Mucosa of gallbladder (tissue), 1 donor: ENCODE measurements at regions not wholly inside any gene's neighbourhood (a gene's known extent, or its start where the extent isn't known, plus 50 kb on each side); places are given as distances from the start of the nearest gene placed in this dataset.

Experiments used
- DNase-seq: peaks from one replicate; pipeline ENCODE4 v3.0.0-alpha.2; 2020; ENCODE audit warnings: low spot score
- donor health status: DM: no; HTN: no; CAD: no.

DNA sequence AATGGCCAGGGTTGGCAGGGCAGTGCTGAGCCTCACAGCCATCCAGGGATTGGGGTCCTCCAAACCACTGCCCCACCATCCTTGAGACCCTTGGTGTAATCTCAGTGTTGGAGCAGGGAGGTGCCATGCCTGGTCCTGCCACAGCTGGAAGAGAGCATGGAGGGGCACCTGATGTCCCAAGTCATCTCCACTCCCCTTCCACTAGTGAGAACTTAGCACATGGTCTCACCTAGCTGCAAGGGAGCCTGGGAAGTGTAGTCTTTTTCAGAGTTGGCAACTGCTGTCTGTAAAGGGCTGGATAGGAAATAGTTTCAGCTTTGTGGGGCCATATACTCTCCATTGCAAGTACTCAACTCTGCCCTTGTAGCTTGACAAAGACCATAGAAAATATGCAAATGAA, 238.7 kb downstream of the RPS24 start:
- DNase-seq: no peak

DNA sequence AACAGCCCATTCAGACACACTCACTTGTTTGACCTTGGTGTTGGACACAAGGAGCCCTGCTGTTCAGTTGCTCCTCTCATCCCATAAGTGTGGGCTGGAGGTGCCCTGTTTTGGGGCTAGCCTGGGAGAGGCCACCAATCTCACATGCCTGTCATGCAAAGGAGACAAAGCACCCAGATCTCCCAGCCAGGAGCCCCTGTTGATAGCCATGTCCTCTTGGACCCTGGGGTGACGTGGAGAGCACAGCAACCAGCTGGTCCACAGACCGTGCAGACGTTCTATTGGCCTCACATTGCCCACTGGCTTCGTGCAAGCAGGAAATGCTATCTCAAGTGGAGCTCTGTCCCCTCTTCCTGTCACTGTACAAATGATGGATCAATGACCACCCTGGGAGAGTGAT, 240.8 kb downstream of the RPS24 start:
- DNase-seq: no peak

DNA sequence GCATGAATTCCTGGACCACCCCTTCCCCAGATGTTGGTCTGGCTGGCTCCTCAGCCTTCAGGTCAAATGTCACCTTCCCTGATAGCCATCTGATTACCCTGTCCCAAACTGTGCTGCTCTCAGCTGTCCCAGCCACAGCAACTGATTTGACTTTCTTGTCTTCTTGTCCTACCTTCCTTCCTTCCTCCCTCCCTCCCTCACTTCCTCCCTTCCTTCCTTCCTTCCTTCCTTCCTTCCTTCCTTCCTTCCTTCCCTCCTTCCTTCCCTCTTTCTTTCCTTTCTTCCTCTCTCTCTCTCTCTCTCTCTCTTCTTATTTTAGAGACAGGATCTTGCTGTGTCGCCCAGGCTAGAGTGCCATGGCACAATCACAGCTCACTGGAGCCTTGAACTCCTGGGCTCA, 242.5 kb downstream of the RPS24 start:
- DNase-seq: no peak

DNA sequence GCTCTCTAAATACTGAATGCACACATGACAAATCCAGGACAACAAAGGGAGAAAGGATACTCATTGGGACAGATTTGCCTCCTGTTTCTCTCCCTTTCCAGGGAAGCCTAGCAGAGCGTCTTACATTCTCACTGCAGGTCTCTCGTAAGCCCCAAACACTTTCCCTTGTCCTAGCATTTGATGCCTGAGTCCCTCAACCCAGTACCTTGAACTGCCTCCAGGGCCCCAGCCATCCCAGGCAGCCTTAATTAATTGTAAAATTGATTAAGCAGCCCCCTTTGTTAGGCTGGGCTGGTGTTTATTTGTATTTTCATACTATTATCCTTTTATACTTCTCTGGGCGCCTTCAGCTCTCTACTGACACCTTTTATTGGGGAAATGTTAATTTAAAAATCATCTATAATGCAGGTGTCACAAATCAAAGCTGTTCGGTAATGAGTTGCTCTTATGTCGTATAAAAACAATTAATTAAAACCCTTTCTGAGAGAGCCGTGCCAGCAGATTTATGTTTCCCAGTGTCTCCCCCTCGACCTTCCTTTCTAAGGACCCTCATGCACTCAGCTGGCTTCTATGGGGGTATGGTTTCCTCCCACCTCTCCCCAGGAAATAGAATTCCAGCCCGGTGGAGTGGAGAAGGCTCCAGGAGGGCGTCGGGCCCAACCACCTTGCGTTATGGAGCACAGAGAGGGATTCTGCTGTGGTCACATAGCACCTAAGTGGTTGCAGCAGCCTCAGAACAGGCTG, 243.8 kb downstream of the RPS24 start:
- DNase-seq: no peak

DNA sequence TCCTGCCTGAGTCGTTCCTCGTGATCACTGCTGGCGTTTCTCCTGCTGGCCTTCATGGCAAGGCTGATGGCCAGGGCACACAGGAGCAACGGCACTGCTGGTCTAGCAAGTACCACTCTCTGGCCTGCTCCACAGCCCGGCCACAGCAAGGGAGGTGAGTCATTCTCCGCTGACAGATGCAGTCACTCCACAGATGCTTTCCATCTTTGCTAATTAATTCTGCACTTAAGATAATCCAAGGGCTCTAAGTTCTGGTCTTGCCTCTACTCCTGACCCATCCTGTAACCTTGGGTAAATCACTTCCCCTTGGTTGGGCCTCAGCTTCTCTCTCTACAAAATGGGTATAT, 244.4 kb downstream of the RPS24 start:
- no peak for DNase-seq

DNA sequence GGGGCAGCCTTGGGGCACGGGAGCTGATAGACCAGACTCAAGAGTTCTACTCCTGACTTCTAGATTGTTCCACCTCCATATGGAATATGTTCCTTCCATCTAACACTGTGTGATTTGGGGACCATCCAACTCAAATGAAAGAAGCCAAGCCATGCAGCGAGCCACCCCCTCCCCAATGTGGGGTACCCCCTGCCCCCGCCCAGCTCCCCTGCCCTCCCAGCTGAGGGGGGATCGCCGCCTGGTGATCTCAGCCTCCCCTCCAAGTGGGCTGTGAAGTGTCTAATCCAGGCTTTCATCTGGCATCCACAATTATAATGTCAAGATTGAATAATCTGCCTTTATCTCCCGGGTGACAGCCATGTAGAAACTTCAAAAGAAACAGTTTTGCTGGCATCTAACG, 246.1 kb downstream of the RPS24 start:
- DNase-seq: no peak

DNA sequence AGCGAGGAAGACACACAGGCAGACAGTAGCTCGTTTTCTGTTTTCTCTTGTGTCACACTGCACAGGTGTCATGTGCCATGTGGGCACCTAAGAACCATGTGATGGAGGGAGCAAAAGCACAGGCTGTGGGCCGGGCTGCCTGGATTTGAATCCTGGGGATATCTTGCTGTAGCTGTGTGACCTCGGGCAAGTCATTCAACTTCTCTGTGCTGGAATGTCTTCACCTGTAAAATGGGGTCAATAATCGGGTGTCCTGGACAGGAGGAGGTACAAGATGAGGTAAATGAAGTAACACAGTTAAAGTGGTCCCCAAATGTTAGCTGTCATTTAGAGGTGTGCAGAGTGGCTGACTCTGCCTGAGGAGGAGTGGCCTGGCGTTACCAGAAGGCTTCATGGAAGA, 246.9 kb downstream of the RPS24 start:
- DNase-seq: no peak

DNA sequence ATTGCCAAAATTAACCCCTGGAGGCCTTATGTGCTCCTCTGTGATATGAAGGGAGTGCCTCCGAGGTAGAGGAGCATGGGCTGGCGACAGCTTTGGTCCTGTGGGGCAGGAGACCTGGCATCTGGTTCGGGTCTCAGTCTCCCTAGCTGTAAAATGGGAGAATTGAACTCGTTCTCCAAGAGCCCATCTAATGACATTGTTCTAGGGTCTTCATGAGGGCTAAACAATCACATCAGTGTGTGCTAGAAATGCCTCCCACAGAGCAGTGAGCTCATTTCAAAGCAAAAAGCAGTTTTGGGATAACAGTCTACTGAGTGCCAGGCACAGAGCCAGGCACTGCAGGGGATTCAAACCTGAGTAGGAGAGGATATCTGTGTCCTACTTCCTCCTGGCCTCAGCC, 248.0 kb downstream of the RPS24 start:
- DNase-seq: no peak

DNA sequence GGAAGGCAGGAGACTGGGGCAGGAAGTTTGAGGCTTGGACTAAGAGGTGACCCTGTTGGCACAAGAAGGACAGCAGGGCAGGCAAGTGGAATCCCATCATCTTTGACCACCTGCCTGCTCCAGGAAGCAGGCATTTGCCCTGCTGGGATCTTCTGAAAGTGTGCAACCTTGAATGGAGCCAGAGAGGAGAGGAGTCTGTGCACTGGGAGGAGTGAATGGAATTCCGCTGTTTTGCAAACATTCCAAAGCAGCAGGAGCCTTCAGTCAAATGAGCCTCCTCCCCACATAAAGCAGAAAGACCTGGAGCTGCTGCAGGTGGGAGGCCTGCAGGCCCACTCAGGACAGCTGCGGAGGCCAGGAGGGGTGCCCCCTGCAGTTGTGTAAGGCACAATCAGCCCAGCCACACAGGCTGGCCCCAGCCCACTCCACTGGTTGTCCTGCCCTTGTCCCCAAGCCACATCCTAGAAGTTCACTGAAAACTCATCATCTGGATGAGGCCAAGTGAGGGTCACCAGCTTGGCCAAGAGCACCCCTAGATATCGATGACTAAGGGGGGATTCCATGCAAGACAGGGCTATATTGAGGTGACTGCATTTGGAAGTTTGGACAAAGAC, 249.5 kb downstream of the RPS24 start:
- no peak for DNase-seq

DNA sequence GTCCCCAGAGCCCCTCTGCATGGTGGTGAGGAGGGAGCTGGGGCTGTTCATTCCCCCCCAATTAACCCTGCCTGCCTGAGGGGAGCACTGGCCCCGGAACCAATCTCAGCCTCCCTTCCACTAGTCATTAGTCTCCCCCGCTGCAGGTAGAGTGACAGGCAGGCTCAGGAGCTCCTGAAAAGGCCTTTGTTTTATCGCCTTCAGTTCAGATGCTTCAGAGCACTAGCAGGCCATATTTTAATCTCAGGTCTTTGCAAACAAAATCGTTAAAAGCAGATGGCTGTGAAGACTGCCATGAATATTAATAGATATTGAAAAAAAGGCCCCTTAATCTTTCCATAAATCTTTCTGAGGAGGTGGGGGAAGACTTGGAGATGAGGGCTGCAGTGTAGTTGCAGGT, 250.7 kb downstream of the RPS24 start:
- DNase-seq: no peak

DNA sequence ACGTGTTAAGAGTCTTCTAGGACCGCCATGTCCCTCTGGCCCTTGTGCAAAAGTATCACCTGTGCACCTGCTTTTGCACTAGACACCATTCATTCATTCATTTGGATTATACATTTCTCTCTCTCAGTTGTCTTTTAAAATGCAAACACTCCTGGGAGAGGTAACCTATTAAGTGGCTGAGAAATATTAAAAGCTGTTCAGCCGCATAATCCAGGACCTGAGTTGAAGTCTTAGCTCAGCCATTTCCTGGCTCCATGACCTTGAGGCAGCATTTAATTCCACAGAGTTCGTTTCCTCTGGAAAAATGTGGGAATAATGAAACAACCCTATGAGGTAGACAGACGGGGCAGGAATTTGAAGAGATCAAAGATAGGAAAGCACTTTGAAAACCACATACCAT, 251.6 kb downstream of the RPS24 start:
- DNase-seq: no peak

DNA sequence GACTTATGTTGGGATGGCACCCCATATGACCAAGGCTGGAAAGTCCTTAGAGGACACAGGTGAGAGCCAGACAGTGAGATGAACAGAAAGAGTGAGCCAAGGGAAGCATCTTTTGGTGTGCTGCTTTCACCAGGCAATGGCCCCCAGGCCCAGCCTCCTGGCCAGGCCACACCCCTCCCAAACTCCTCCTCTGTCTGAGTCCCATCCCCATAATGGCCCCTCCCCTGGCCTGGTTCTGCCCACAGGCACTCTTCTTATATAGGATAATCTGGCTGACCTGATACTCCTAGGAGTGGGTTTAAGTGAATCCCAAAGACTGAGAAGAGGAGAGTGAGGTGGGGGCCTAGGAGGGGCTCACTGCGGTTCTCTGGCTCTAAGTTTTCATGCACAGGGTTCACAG, 252.5 kb downstream of the RPS24 start:
- no peak for DNase-seq

DNA sequence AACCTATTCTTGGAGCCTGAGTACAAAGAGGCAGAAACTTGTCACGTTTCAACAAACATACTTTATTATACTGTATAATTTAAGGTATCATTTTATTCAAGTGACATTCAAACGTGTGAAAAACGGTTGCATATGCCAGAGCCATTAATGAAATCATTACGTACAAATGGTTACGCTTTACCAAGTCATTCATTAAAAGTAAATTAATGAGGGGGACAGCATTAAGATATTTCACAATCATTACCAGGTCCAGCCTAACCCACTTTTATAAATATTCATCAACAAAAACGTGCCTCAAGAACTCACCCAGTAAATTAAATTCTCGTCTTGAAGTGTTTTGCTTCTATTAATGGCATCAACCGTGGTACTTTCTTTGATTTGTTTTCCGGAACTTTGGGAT, 253.0 kb downstream of the RPS24 start:
- no peak for DNase-seq

DNA sequence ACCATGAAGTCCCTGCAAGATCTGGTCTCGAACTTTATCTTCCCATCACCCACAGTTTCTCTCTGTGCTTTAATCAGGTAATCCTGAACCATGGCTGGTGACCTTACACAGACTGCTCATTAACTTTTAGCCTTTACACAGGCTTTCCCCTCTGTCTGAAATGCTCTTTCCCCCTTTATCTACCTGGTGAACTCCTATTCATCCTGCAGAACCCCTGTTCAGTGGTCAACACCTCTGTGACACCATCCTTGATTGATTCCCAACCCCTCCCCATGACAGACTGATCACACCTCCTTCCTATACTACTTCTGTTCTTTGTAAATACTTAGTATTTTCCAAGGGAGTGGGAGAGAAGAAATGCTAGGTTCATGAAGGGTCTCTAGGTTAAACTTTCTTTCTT, 254.0 kb downstream of the RPS24 start:
- no peak for DNase-seq

DNA sequence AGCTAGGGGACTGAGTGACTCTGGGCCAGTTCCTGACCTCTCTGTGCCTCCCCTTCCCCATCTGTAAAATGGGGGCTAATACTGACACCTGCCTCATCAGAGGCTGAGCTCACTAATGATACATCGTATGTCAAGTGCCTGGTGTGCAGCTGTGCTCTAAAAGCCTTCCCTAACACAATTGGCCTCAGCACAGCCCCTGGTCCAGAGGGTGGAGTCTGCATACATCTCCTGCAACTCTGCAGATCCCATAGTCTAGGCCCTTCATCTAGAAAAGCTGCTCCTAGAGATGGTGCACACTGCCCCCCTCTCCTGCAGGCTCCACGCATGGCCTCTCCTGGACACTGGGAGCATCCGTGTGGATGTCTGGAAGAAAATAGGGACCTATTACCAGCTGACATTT, 255.0 kb downstream of the RPS24 start:
- DNase-seq: no peak

DNA sequence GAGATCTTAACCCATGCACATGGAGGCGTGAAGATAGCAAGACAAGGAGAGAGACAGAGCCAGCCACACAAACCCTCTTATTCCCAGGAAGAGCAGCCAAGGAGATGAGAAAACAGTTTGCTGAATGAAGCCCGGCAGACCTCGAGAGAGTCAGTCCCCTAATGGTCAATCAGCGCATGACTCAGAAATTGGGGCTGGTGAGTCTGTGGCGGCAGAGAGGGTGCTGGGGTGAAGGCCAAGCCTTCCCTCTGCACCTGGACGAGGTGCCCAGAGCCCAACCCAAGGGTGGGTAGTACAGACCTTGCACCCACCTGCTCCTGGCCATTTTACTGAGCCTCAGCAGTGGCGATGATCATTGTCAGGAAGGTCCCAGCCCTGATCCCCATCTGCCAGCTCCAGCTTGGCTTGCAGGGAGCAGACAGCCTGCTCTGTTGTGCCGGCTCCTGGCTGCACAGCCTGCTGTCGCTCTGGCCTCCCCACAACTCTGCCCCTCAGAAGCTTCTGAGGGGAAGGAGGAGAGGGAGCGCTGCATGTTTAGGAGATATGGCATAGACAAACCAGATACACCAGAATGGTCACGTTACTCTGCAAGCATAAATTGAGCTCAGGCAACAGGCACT, 256.6 kb downstream of the RPS24 start:
- DNase-seq: no peak

DNA sequence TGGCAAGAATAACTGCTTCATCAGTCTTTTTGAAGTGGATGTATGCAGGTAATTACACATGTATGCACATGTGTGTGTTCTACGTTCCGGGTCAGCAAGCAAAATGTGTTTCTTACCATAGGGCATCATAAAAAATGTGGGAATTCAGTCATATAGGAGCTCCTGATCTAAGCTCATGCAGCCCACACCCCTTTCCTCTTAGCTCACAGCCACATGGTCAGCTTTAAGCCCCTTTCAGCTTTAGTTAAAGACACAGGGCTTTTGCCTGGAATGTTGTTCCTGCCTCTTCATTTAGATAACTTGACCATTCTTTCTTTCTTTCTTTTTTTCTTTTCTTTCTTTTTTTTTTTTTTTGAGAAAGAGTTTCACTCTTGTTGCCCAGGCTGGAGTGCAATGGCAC, 258.1 kb downstream of the RPS24 start:
- DNase-seq: no peak

DNA sequence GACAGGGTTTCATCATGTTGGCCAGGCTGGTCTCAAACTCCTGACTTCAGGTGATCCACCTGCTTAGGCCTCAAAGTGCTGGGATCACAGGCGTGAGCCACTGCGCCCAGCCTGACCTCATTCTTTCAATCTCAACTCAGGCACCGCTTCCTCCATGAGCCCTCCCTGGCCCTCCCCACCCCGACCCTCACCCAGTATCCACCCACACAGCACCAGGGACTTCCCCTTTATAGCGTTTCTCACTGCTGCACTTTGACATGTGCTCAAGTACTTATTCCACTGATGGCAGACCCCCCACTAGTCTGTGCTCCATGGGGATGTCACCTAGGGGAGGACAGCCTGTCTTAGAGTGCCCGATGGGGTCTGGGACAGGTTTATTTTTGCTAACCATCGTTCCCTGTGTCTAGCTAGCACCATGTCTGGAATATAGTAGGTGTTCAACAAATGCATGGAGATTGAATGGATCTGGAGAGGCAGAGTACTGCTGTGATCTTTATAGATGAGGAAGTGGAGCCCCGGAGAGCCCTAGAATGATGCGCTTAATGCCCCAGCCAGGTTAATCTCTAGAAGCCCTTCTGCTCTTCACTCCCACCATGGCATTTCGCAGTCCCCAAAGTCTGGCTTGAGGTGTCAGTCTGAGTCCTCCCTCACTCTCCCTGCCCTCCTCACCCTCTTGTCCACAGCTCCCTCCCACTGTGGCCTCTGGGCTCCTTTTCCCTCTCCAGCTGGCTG, 258.8 kb downstream of the RPS24 start:
- DNase-seq: no peak

DNA sequence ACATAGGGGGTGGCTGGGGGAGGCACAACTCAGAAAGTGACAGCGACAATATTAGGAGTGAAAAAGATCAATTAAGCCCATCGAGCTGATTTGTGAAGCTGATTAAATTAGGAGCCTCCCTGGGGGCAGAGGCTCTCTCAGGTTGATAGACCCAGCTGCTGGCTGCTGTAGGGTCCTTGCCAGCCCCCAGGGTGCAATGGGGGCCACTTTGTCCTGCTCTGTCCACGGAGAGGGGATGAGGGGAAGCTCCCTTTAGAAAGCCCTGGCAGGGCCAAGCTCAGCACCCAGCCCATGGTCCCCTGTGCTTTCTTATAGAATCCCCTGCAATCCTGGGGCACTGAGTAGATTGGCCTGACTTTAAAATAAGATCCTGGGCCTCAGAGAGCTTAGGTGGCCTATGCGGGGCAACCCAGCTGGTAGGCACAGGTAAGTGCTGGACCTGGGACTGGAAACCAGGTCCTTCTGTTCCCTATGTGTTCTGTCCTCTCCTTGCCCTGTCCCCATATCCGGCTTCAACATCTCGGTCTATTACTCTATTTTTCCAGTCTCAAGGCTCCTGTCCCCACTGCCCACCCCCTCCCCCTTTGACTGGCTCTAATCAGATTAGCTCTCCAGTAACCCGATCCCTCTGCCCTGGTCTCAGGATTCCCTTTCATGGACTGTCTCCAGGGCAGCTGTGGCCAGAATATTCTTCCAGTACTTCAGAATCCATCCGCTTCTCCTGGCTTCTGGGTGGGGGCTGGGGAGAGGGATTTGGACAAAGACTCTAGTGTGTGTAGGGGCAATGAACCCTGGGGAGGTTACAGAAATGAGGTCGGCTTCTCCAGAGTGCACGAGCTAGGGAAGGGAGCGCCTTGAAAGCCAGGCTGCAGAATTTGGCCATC, 259.6 kb downstream of the RPS24 start:
- DNase-seq: no peak

DNA sequence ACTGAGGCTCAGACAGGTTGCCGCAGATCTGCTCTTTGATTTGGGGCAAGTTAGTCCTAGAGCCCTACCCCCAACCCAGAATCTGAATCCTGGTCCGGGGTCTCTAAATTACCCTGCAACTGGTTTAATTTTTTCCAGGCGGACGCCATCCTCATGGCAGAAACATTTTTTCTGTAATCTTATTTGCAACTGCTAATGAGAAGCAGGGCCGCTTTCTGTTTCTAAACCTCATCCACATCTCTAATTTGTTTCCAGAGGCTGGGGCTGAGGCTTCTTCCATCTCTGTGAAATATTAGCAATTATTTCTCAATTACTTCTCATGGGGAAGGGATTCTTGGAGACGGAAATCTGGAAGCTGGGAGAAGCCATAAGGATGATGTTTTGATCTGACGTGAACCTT, 261.6 kb downstream of the RPS24 start:
- no peak for DNase-seq

DNA sequence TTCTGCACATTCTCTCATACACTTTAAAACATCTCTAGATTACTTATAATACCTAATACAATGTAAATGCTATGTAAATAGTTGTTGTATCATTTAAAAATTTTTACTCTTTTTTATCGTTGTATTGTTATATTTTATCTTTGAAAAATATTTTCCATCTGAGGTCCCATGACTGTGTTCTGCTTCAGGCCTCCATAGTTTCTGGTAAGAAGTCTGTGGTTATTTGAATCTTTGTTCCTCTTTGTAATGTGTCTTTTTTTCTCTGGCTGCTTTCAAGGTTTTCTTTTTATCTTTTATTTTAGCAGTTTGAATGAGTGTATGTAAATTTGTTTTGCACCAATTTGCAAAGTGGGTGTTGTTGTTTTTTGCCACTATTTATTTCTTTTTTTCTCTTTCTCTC, 263.1 kb downstream of the RPS24 start:
- DNase-seq: no peak

DNA sequence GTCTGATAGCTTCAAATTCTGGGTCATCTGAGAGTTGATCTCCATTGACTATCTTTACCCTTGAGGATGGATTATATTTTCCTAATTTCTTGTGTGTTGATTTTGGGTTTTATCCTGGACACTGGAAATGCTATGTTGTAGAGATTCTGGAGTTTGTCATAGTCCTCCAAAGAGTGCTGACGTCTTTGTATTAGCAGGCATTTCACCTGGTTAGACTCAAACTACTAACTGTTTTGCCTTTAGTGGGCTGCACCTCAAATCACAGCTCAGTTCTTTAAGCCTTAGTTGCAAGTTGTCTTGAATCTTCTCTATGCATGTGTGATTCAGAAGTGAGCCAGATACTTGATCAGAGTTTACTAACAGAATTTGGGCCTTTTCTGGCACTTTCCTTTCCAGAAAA, 264.3 kb downstream of the RPS24 start:
- no peak for DNase-seq
